ENCODE measurements at regions not wholly inside any gene's neighbourhood (a gene's known extent, or its start where the extent isn't known, plus 50 kb on each side); places are given as distances from the start of the nearest gene placed in this dataset.

- Histone ChIP-seq H3K4me3 (ENCODE audit: insufficient read length, low read depth) (no peak overlapping the region), H3K9ac (ENCODE audit: insufficient read length, low read depth) (no peak overlapping the region), H3K27me3 (ENCODE audit: insufficient read depth, insufficient read length) (no peaks in the 10 kb centered on the region), H3K36me3 (ENCODE audit: insufficient read depth, insufficient read length, low read length) (no peaks in the 10 kb centered on the region), H3K9me3 (ENCODE audit: insufficient read depth, low read length) (no peaks in the 10 kb centered on the region), H3K4me1 (ENCODE audit: insufficient read depth, insufficient read length) (no peaks in the 10 kb centered on the region)
- TF ChIP-seq SUZ12 (IDR thresholded peaks at IDR 0.05; ENCODE audit: extremely low read depth, insufficient read depth, insufficient read length) (no peak), YY1 (IDR thresholded peaks at IDR 0.05; ENCODE audit: insufficient read depth, insufficient read length) (no peak), ZNF274 (IDR thresholded peaks at IDR 0.05; ENCODE audit: low read depth, low read length) (no peak)
- DNase-seq (ENCODE audit: low read depth, low spot score), result no peak
Measured at GRCh38 chr6:25173951-25174474, 105.2 kb upstream of the CARMIL1 start.

- Histone ChIP-seq H3K9me3 (ENCODE audit: insufficient read depth, low read length) (no peaks in the 10 kb centered on the region), H3K4me3 (ENCODE audit: insufficient read length, low read depth) (no peak overlapping the region), H3K9ac (ENCODE audit: insufficient read length, low read depth) (no peak overlapping the region), H3K27me3 (ENCODE audit: insufficient read depth, insufficient read length) (no peaks in the 10 kb centered on the region), H3K36me3 (ENCODE audit: insufficient read depth, insufficient read length, low read length) (no peaks in the 10 kb centered on the region), H3K4me1 (ENCODE audit: insufficient read depth, insufficient read length) (no peaks in the 10 kb centered on the region)
- TF ChIP-seq SUZ12 (IDR thresholded peaks at IDR 0.05; ENCODE audit: extremely low read depth, insufficient read depth, insufficient read length) (no peak), ZNF274 (IDR thresholded peaks at IDR 0.05; ENCODE audit: low read depth, low read length) (no peak), YY1 (IDR thresholded peaks at IDR 0.05; ENCODE audit: insufficient read depth, insufficient read length) (no peak)
- no peak for DNase-seq (ENCODE audit: low read depth, low spot score)
Measured at GRCh38 chr6:25174678-25175077, 104.5 kb upstream of the CARMIL1 start.

- Histone ChIP-seq H3K36me3 (ENCODE audit: insufficient read depth, insufficient read length, low read length) (no peaks in the 10 kb centered on the region), H3K4me1 (ENCODE audit: insufficient read depth, insufficient read length) (no peaks in the 10 kb centered on the region), H3K9me3 (ENCODE audit: insufficient read depth, low read length) (no peaks in the 10 kb centered on the region), H3K9ac (ENCODE audit: insufficient read length, low read depth) (no peak overlapping the region), H3K4me3 (ENCODE audit: insufficient read length, low read depth) (no peak overlapping the region), H3K27me3 (ENCODE audit: insufficient read depth, insufficient read length) (no peaks in the 10 kb centered on the region)
- DNase-seq (ENCODE audit: low read depth, low spot score), result no peak
- no peak for TF ChIP-seq YY1 (IDR thresholded peaks at IDR 0.05; ENCODE audit: insufficient read depth, insufficient read length)
- TF ChIP-seq ZNF274 (IDR thresholded peaks at IDR 0.05; ENCODE audit: low read depth, low read length), result no peak
- no peak for TF ChIP-seq SUZ12 (IDR thresholded peaks at IDR 0.05; ENCODE audit: extremely low read depth, insufficient read depth, insufficient read length)
Measured at GRCh38 chr6:25175196-25175595, 104.0 kb upstream of the CARMIL1 start.

GRCh38 chr6:25175681-25176080, 103.5 kb upstream of the CARMIL1 start:
- Histone ChIP-seq H3K9me3 (ENCODE audit: insufficient read depth, low read length) (no peaks in the 10 kb centered on the region), H3K4me3 (ENCODE audit: insufficient read length, low read depth) (no peak overlapping the region), H3K4me1 (ENCODE audit: insufficient read depth, insufficient read length) (no peaks in the 10 kb centered on the region), H3K9ac (ENCODE audit: insufficient read length, low read depth) (no peak overlapping the region), H3K36me3 (ENCODE audit: insufficient read depth, insufficient read length, low read length) (no peaks in the 10 kb centered on the region), H3K27me3 (ENCODE audit: insufficient read depth, insufficient read length) (no peaks in the 10 kb centered on the region)
- DNase-seq (ENCODE audit: low read depth, low spot score), result no peak
- TF ChIP-seq ZNF274 (IDR thresholded peaks at IDR 0.05; ENCODE audit: low read depth, low read length) (no peak), YY1 (IDR thresholded peaks at IDR 0.05; ENCODE audit: insufficient read depth, insufficient read length) (no peak), SUZ12 (IDR thresholded peaks at IDR 0.05; ENCODE audit: extremely low read depth, insufficient read depth, insufficient read length) (no peak)

- no peaks in the 10 kb centered on the region for H3K4me1 ChIP-seq (ENCODE audit: insufficient read depth, insufficient read length)
- TF ChIP-seq SUZ12 (IDR thresholded peaks at IDR 0.05; ENCODE audit: extremely low read depth, insufficient read depth, insufficient read length), result no peak
- TF ChIP-seq ZNF274 (IDR thresholded peaks at IDR 0.05; ENCODE audit: low read depth, low read length), result no peak
- no peak for TF ChIP-seq YY1 (IDR thresholded peaks at IDR 0.05; ENCODE audit: insufficient read depth, insufficient read length)
Measured at GRCh38 chr6:25176466-25176865, 102.7 kb upstream of the CARMIL1 start.

GRCh38 chr6:25177500-25178028, 101.6 kb upstream of the CARMIL1 start:
- TF ChIP-seq SUZ12 (IDR thresholded peaks at IDR 0.05; ENCODE audit: extremely low read depth, insufficient read depth, insufficient read length), result no peak
- TF ChIP-seq ZNF274 (IDR thresholded peaks at IDR 0.05; ENCODE audit: low read depth, low read length), result no peak
- TF ChIP-seq YY1 (IDR thresholded peaks at IDR 0.05; ENCODE audit: insufficient read depth, insufficient read length), result no peak
- no peaks in the 10 kb centered on the region for H3K4me1 ChIP-seq (ENCODE audit: insufficient read depth, insufficient read length)
- H3K4me3 ChIP-seq (ENCODE audit: insufficient read length, low read depth), result no peak overlapping the region
- H3K36me3 ChIP-seq (ENCODE audit: insufficient read depth, insufficient read length, low read length), result no peaks in the 10 kb centered on the region
- no peaks in the 10 kb centered on the region for H3K27me3 ChIP-seq (ENCODE audit: insufficient read depth, insufficient read length)
- H3K9ac ChIP-seq (ENCODE audit: insufficient read length, low read depth), result no peak overlapping the region
- no peak for DNase-seq (ENCODE audit: low read depth, low spot score)
- H3K9me3 ChIP-seq (ENCODE audit: insufficient read depth, low read length), result no peaks in the 10 kb centered on the region

More at GRCh38 chr6:25176466-25176865, 102.7 kb upstream of the CARMIL1 start:
- H3K4me3 ChIP-seq (ENCODE audit: insufficient read length, low read depth), result no peak overlapping the region
- H3K9me3 ChIP-seq (ENCODE audit: insufficient read depth, low read length), result no peaks in the 10 kb centered on the region
- no peak for DNase-seq (ENCODE audit: low read depth, low spot score)
- no peaks in the 10 kb centered on the region for H3K27me3 ChIP-seq (ENCODE audit: insufficient read depth, insufficient read length)
- no peak overlapping the region for H3K9ac ChIP-seq (ENCODE audit: insufficient read length, low read depth)
- no peaks in the 10 kb centered on the region for H3K36me3 ChIP-seq (ENCODE audit: insufficient read depth, insufficient read length, low read length)

GRCh38 chr6:25178336-25179035, 100.7 kb upstream of the CARMIL1 start:
- H3K4me1 ChIP-seq (ENCODE audit: insufficient read depth, insufficient read length), result no peaks in the 10 kb centered on the region
- no peak for DNase-seq (ENCODE audit: low read depth, low spot score)
- TF ChIP-seq ZNF274 (IDR thresholded peaks at IDR 0.05; ENCODE audit: low read depth, low read length) (no peak), YY1 (IDR thresholded peaks at IDR 0.05; ENCODE audit: insufficient read depth, insufficient read length) (no peak), SUZ12 (IDR thresholded peaks at IDR 0.05; ENCODE audit: extremely low read depth, insufficient read depth, insufficient read length) (no peak)
- no peaks in the 10 kb centered on the region for H3K9me3 ChIP-seq (ENCODE audit: insufficient read depth, low read length)
- no peak overlapping the region for H3K9ac ChIP-seq (ENCODE audit: insufficient read length, low read depth)
- no peaks in the 10 kb centered on the region for H3K36me3 ChIP-seq (ENCODE audit: insufficient read depth, insufficient read length, low read length)
- H3K4me3 ChIP-seq (ENCODE audit: insufficient read length, low read depth), result no peak overlapping the region
- H3K27me3 ChIP-seq (ENCODE audit: insufficient read depth, insufficient read length), result no peaks in the 10 kb centered on the region
